Astrocyte of the cerebellum (primary cell): ENCODE measurements at regions not wholly inside any gene's neighbourhood (a gene's known extent, or its start where the extent isn't known, plus 50 kb on each side); places are given as distances from the start of the nearest gene placed in this dataset.

ENCODE experiments used
- DNase-seq: peaks from one replicate; pipeline ENCODE4 v3.0.0-alpha.2; 2011; ENCODE audit warnings: low read depth
- H3K4me3 ChIP-seq: 2 replicates; pipeline ENCODE4 v1.5.1; 2011; ENCODE audit warnings: mild to moderate bottlenecking, low read depth, low read length, moderate library complexity
- CTCF ChIP-seq: IDR thresholded peaks from 2 replicates; pipeline ENCODE4 v1.5.1; 2012; ENCODE audit warnings: low read length, low read depth, moderate library complexity, mild to moderate bottlenecking; ENCODE audit errors: missing control alignments
- in situ Hi-C: cut with HindIII; loops from 2 replicates; pipeline ENCODE4 v1.10.0; 2017; ENCODE audit warnings: low sequenced_read_pairs

- in situ Hi-C loops, result no loop called here
Observed at GRCh38 chr2:106695919-106696318, 190.0 kb downstream of the ST6GAL2 start.

GRCh38 chr2:106700616-106701015, 185.4 kb downstream of the ST6GAL2 start:
- no peak overlapping the region for H3K4me3 ChIP-seq
- TF ChIP-seq CTCF, result no peak
- no peak for DNase-seq
- in situ Hi-C loops, result no loop called here

More at GRCh38 chr2:106695919-106696318, 190.0 kb downstream of the ST6GAL2 start:
- TF ChIP-seq CTCF, result no peak
- DNase-seq, result no peak
- no peak overlapping the region for H3K4me3 ChIP-seq

- no peak overlapping the region for H3K4me3 ChIP-seq
- in situ Hi-C loops, result no loop called here
- no peak for DNase-seq
- TF ChIP-seq CTCF, result no peak
Observed at GRCh38 chr2:106701203-106702022, 184.6 kb downstream of the ST6GAL2 start.

- no peak for TF ChIP-seq CTCF
- no peak overlapping the region for H3K4me3 ChIP-seq
- in situ Hi-C loops, result no loop called here
- DNase-seq, result no peak
Observed at GRCh38 chr2:106703161-106703560, 182.8 kb downstream of the ST6GAL2 start.

GRCh38 chr2:106704798-106705197, 181.2 kb downstream of the ST6GAL2 start:
- no peak overlapping the region for H3K4me3 ChIP-seq
- no peak for TF ChIP-seq CTCF
- in situ Hi-C loops, result no loop called here
- DNase-seq, result no peak

GRCh38 chr2:106705877-106706276, 180.1 kb downstream of the ST6GAL2 start:
- in situ Hi-C loops, result no loop called here
- no peak overlapping the region for H3K4me3 ChIP-seq
- no peak for DNase-seq
- TF ChIP-seq CTCF, result no peak
